ENCODE measurements at regions not wholly inside any gene's neighbourhood (a gene's known extent, or its start where the extent isn't known, plus 50 kb on each side); places are given as distances from the start of the nearest gene placed in this dataset.

GRCh38 chrX:39150220-39150619 lies 349.0 kb downstream of the MID1IP1 start:
- DNase-seq, result no peak

GRCh38 chrX:39150621-39151020 lies 349.4 kb downstream of the MID1IP1 start:
- DNase-seq, result no peak

- DNase-seq, result no peak
These were observed 350.9 kb downstream of the MID1IP1 start for GRCh38 chrX:39152106-39152649.

GRCh38 chrX:39156051-39156450 lies 354.8 kb downstream of the MID1IP1 start:
- no peak for DNase-seq

GRCh38 chrX:39157006-39157405 lies 355.7 kb downstream of the MID1IP1 start:
- DNase-seq, result no peak

- no peak for DNase-seq
These were observed 356.5 kb downstream of the MID1IP1 start for GRCh38 chrX:39157796-39158195.

- DNase-seq, result peak; percentile 68
These were observed 357.8 kb downstream of the MID1IP1 start for GRCh38 chrX:39158801-39159657.

GRCh38 chrX:39159921-39160507 lies 358.8 kb downstream of the MID1IP1 start:
- DNase-seq, result no peak

- no peak for DNase-seq
These were observed 360.5 kb downstream of the MID1IP1 start for GRCh38 chrX:39161611-39162255.

GRCh38 chrX:39162322-39162735 lies 361.1 kb downstream of the MID1IP1 start:
- DNase-seq, result no peak

GRCh38 chrX:39163581-39164126 lies 362.4 kb downstream of the MID1IP1 start:
- no peak for DNase-seq

- no peak for DNase-seq
These were observed 363.0 kb downstream of the MID1IP1 start for GRCh38 chrX:39164212-39164611.

- DNase-seq, result no peak
These were observed 363.9 kb downstream of the MID1IP1 start for GRCh38 chrX:39165185-39165584.

GRCh38 chrX:39165773-39166172 lies 364.5 kb downstream of the MID1IP1 start:
- DNase-seq, result no peak

GRCh38 chrX:39167791-39168190 lies 366.5 kb downstream of the MID1IP1 start:
- DNase-seq, result no peak

- DNase-seq, result no peak
These were observed 367.4 kb downstream of the MID1IP1 start for GRCh38 chrX:39168609-39169008.

GRCh38 chrX:39169976-39170375 lies 368.7 kb downstream of the MID1IP1 start:
- DNase-seq, result no peak

- DNase-seq, result no peak
These were observed 369.2 kb downstream of the MID1IP1 start for GRCh38 chrX:39170464-39170863.

- no peak for DNase-seq
These were observed 370.4 kb downstream of the MID1IP1 start for GRCh38 chrX:39171686-39172085.

- DNase-seq, result no peak
These were observed 373.0 kb downstream of the MID1IP1 start for GRCh38 chrX:39174241-39174771.

GRCh38 chrX:39174772-39175417 lies 373.6 kb downstream of the MID1IP1 start:
- no peak for DNase-seq

- no peak for DNase-seq
These were observed 374.3 kb downstream of the MID1IP1 start for GRCh38 chrX:39175418-39176057.
